GM19023 (cell line): ENCODE measurements at regions not wholly inside any gene's neighbourhood (a gene's known extent, or its start where the extent isn't known, plus 50 kb on each side); places are given as distances from the start of the nearest gene placed in this dataset.
"Not testable (repeated sequence)": the region's sequence is repeated elsewhere in the genome, so short reads cannot be mapped to it uniquely, and the experiment has no call there.

Source experiments
- ATAC-seq: cut with Tn5 transposase; IDR thresholded peaks from one replicate; pipeline ENCODE4 v1.9.1; 2021; ENCODE audit warnings: mild to moderate bottlenecking, moderate library complexity; ENCODE audit not compliant: unreplicated experiment

DNA sequence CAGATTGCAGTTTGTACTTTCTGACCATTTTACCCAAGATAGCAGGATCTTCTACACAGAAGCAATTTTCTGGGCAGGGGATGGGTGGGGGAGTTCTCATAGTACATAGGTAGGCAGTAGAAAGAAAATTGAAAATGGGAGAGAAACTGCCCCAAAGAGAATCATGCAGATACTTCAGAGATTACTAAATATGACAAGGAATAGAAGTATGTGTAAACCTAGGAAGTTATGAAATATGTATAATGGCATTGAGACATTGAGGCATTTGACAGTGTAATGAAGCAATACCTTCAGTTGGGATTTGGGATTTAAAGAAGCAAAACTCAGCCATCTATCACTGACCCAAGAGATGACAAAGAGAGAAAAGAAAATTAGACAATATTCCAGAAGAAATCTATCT is 233.0 kb downstream of the PTN start:
- ATAC-seq, result no peak

DNA sequence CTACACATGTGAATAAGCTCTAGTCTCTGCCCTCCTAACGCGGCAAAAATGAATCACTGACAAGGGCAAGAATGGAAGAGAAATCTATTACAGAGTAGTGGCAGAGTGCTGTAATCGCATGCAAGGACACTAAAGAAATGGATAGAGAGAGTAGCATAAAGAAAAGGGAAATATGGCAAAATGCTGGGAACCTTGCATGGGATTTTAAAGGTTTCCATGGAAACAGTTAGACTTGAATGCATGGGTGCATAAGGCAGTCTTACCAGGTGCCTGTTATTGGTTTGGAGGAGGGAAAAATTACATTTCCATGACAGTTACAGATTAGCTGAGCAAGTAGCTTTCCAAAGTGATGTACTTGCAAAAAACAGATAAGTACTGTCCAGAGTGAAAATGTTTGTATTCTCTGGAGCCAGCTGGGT is 233.4 kb downstream of the PTN start:
- no peak for ATAC-seq

DNA sequence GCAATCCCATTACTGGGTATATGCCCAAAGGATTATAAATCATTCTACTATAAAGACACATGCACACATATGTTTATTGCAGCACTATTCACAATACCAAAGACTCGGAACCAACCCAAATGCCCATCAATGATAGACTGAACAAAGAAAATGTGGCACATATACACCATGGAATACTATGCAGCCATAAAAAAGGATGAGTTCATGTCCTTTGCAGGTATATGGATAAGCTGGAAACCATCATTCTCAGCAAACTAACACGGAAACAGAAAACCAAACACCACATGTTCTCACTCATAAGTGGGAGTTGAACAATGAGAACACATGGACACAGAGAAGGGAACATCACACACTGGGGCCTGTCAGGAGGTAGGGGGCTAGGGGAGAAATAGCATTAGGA is 235.7 kb downstream of the PTN start:
- not testable (repeated sequence) for ATAC-seq

- ATAC-seq, result not testable (repeated sequence)
Observed at GRCh38 chr7:137103526-137103925, 235.1 kb downstream of the CHRM2 start.

DNA sequence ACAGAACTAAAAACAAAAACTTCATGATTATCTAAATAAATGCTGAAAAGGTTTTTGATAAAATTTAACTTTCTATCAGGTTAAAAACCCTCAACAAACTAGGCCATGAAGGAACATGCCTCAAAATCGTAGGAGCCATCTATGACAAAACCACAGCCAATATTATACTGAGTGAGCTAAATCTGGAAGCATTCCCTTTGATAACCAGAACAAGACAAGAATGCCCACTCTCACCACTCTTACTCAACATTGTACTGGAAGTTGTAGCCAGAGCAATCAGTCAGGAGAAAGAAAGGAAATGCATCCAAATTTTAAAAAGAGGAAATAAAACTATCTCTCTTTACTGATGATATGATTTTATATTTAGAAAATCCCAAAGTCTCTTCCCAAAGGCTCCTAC is 228.7 kb downstream of the CHRM2 start:
- ATAC-seq, result no peak

DNA sequence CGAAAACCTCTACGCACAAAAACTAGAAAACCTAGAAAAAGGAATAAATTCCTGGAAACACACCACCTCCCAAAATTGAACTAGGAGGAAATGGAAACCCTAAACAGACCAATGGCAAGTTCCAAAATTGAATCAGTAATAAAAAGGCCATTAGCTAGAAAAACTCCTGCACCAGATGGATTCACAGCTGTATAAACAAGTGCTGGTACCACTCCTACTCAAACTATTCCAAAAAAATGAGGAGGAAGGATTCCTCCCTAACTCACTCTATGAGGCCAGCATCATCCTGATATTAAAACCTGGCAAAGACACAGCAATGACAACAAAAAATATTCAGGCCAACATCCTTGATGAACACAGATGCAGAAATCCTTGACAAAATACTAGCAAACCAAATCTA is 228.2 kb downstream of the CHRM2 start:
- no peak for ATAC-seq

GRCh38 chr7:137093198-137093597 is 224.7 kb downstream of the CHRM2 start:
- ATAC-seq, result no peak

GRCh38 chr7:137091396-137091795 is 222.9 kb downstream of the CHRM2 start:
- no peak for ATAC-seq

- no peak for ATAC-seq
Observed at GRCh38 chr7:137086896-137087295, 218.4 kb downstream of the CHRM2 start.

DNA sequence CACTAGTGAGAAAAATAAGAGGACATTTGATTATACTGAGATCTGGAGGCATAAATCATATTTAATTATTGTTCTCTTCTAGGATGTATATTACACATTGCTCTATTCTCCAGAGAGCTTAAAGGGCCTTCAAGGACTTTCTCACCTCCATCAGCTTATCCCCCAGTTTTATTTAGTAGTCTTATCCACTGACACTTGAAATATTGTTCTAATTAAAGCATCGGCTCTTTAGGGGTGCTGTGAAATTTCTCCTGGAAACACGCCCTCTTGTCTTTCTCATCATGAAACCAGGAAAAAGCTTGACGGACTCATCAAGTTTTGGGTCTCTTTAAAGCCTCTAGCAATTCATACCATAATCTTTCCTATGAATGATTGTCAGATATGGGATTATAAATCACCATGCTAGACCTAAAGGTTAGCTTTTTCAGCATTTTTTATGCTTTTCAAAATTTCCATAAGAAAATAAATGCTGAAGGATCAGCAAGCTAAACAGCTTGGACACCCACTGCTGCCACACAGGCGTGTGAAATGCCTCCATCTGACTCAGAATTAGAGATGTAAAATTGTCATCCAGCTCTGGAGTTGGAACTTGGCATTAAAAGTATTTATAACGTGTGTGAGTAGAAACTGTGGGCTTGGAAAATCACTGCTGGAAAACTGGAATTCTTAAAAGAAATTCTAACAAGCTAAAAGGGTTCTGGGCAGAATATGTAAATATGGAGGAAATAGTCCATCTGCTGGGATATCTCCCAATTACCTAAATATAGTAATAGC is 216.3 kb downstream of the CHRM2 start:
- no peak for ATAC-seq

DNA sequence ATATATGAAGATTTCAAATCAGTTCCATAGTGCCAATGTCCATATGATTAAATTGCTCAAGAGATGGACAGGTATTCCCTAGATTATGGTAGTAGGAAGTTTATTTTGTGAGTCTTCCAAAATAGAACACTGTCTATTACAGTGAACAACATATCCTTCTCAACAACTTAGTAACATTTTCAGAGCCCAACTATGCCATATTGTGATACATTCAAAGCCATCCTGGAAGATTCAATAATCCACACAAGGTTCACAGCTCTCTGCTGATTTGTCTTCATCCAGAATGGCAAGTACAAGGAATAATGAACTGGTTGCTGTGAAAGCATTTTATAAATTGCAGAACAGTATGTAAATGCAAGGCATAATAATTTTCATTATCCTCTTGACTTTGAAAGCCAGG is 213.9 kb downstream of the CHRM2 start:
- no peak for ATAC-seq

DNA sequence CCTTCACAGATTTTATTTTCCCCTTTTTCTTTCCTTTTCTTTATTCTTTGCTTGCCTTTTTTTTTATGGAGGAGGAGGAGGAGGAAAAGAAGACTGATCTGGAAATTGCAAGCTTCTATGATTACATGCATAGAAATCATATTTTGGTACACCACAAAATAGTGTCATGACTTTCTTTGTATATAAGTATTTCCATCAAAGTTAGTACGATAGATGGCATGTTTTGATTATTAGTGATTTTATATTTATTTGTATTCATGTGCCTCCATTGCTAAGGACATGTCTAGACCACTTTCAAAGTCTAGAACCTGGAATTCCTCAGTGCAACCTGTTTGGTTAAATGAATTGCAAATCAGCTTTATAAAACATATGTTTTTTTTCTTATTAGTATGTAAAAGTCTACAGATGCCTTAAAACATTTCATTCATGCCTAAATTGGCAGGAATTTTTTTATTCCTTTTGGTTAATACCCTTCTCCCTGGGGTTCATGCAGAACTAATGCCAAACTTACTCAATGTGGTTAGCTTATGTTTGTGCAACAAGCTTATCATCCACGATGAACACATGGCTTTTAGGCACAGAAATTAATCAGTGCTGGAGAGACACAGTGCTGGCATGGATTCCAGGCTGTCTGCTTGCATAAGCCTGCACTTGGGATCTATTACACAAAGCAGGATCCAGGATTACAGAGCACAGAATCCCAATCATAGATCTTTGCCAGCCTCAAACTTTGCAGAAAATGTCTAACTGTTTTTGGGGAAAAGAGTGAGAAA is 213.1 kb downstream of the CHRM2 start:
- ATAC-seq, result no peak

DNA sequence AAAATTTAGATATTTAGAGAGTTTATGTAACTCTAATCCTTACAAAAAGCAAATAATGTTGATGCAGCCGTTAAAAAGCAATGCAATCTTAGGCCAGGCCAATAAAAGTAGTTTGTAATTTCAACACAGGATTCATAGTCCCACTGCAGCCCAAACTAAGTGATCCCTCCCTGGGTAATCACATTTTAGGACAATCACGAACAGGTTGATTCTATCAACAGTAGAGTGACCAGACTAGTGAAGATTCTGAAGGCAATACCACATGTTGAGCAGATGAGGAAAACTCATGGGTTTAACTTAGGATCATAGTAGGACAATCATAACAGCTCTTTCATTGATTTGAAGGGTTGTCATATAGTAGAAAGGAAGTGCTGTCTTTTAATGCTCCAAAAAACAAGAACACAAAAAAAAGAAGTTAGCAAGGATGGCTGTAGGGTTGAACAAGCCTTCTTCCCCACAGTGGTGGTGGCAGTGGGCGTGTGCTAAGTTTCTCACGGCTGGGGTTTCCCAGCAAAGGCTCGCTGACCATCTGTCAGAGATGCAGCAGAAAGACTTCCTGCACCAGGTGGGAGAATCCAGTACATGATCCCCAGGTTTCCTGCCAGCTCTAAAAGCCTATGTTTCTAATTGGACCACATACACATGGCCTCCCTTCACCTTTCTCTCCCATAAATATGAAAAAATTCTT is 212.2 kb downstream of the CHRM2 start:
- peak; percentile 69 for ATAC-seq

DNA sequence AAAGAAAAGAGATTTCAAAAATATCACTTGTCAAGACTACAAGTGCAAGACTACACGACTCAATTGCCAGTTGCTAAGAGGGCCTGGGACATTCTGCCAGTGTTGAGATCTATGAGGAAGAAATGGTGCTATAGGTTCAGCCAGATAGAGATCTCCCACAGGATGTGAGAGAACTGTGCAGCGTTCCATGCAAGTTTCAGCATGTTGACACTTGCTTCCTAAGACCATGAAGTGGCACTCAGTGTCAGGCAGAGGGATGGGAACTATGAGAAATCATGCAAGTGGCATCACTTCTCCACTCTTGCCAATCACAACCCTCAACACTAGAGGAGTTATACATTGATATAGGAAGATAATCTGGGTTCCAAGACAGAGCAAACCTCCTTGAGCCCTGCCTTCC is 210.3 kb downstream of the CHRM2 start:
- ATAC-seq, result no peak

- no peak for ATAC-seq
Observed at GRCh38 chr7:137074391-137075030, 206.1 kb downstream of the CHRM2 start.

DNA sequence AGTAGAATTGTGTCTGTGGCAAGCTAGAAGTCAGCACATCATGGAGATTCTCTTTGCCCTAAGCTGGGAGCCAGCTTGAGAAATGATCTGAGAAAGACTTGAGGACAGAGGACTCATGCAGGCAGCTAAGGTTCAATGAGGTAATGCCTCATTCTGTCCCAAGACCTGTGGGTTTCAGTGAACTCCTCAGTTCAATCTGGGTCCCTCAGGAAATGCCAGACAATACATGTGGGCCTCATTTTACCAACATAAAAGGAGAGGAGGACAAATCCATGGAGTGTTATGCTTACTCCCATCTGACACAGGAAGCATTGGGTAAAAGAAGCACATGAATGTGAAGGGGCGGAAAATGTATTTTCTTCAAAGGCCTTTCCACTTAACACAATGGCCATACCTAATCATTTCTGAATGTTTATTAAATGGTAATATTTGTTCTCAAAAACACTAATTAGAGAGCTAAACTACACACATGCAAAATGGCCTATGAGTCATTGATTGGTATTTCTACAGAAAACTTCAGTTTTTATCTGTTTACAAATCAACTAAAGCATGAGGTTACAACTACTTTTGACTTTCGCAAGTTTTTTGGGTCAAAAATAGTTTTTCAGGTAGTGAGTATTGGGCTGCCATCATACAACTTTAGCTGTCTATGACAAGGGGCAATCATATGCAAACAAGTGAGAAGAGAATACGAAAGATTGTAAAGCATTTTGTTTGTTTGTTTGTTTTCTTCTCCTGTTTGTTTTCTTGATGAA is 205.3 kb downstream of the CHRM2 start:
- no peak for ATAC-seq
